GM12873 (cell line): ENCODE measurements at regions not wholly inside any gene's neighbourhood (a gene's known extent, or its start where the extent isn't known, plus 50 kb on each side); places are given as distances from the start of the nearest gene placed in this dataset.

Experiments used
- TF ChIP-seq, protein P1 (sequence below): IDR thresholded peaks from 2 replicates; pipeline ENCODE4 v1.5.1; 2012; ENCODE audit warnings: low read depth, mild to moderate bottlenecking, moderate library complexity, low read length, control low read depth; ENCODE audit not compliant: insufficient read depth; ENCODE audit errors: missing control alignments

DNA sequence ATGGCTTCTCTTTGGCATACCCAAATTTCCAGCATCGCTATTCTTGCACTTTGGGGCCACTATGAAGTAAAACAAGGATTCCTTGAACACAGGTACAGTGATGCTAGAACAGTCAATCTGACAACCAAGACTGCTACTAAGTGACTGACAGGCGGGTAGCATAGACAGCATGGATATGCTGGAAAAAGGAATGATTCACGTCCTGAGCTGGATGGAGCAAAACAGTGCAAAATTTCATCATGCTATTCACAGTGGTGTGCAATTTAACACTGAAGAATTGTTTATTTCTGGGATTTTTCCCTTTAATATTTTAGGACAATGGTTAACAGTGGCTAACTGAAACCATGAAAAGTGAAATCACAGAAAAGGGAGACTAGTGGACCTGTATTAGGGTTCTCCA, 1511.2 kb upstream of the ZEB2 start:
- TF ChIP-seq, protein P1, sequence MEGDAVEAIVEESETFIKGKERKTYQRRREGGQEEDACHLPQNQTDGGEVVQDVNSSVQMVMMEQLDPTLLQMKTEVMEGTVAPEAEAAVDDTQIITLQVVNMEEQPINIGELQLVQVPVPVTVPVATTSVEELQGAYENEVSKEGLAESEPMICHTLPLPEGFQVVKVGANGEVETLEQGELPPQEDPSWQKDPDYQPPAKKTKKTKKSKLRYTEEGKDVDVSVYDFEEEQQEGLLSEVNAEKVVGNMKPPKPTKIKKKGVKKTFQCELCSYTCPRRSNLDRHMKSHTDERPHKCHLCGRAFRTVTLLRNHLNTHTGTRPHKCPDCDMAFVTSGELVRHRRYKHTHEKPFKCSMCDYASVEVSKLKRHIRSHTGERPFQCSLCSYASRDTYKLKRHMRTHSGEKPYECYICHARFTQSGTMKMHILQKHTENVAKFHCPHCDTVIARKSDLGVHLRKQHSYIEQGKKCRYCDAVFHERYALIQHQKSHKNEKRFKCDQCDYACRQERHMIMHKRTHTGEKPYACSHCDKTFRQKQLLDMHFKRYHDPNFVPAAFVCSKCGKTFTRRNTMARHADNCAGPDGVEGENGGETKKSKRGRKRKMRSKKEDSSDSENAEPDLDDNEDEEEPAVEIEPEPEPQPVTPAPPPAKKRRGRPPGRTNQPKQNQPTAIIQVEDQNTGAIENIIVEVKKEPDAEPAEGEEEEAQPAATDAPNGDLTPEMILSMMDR = no peak

DNA sequence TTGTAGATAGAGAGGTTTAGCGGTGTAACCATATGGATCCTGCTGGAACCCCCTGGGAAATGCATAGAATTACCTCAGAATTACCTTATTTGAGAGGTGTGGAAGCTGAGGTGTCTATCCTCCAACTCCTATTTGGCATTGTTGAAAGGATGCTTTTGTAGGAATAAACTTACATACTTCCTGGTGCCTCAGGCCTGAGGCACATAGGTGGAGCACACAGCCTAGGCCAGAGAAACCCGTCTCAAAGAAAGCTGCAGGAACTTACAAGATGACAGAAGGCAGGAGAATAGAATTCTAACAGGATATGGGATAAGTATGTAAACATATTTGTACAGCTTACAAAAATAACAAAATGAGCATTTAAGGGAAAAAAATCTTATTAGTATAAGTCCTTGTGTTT, 1507.2 kb upstream of the ZEB2 start:
- TF ChIP-seq, protein P1 = no peak

DNA sequence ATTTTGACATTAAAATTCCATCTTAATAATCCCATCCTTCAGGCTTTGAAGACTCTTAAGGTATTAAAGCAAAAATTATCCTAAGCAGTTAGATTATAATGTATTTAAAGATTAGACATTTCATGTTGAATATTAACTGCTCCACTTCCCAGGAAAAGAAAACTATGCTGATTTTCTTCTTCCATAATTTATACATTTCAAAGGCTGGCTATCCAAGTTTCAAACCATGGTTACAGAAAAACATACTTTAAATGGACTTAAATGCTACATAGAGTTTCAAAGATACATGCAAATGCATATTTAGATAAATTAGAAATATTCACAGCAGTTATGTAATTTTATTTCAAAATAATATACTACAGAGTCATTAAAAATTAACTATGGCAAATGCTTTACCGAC, 1505.6 kb upstream of the ZEB2 start:
- TF ChIP-seq, protein P1 = no peak

DNA sequence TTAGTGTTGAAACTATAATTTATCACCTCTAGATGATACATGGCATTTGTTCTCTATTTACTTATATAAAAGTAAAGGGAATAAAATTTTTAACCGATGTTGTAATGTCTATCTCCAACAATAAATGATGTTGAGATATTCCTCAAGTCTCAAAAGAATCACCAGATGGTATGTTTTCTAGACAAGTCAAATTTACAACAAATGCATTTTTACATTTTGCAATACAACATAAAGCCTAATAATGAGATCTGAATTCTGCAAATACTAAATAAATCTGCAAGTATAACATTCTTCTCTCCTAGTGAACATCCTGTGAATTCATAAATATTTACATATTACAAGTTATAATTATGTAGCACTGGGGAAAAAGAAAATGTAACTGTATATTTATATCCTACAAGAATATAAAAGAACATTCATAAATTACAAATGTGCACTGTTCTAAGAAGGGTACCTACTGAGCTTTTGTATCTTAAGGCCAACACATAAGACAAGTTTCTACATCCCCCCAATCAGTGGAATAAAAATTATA, 1504.4 kb upstream of the ZEB2 start:
- TF ChIP-seq, protein P1 = no peak

DNA sequence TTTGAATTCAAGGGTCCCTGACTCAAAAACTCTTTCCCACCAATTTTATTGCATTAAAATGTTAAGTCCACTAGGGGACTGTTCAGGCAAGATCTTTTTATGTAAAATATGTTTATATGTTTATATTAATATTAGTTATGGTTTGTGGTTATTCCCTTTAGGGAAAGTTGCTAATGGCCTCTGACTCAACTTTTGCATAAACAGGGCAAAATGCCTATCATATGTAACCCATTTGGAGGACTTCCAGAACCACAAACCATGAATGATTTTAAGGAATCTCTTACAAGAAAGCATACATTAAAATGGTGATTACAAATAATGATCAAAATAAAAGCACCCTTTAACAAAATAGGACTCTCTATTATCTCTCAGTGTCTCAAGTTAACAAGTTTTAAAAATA, 1484.5 kb upstream of the ZEB2 start:
- TF ChIP-seq, protein P1 = no peak

DNA sequence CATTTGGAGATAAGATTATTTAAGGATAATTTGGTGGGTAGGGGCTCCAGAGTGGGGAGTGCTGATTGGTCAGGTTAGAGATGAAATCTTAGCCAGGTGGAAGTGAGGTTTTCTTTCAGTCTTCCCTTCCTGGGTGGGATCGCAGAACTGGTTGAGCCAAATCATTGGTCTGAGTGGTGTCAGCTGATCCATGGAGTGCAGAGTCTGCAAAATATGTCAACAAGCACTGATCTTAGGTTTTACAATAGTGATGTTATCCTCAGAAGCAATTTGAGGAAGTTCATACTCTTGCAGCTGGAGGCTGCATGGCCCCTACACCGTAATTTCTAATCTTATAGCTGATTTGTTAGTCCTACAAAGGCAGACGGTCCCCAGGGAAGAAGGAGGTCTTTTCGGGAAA, 1483.4 kb upstream of the ZEB2 start:
- TF ChIP-seq, protein P1 = no peak

DNA sequence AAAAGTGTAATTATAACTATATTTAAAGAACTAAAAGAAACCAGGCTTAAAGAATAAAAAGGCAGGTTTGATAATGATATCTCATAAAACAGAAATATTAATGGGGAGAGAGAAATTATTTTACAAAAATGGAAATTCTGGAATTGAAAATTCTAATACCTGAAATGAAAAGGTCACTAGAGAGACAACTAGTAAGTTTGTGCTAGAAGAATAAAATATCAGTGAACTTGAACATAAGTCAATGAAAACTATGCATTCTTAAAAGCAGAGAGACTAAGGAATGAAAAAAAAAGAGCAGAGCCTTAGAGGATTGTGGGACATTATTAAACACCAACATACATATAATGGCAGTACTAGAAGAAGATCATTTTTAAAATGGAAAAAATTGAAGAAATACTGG, 1475.0 kb upstream of the ZEB2 start:
- TF ChIP-seq, protein P1 = no peak
